ENCODE measurements at regions not wholly inside any gene's neighbourhood (a gene's known extent, or its start where the extent isn't known, plus 50 kb on each side); places are given as distances from the start of the nearest gene placed in this dataset.

GRCh38 chr2:234158812-234159211, 108.3 kb downstream of the SPP2 start:
- no peak for TF ChIP-seq CTCF (IDR thresholded peaks at IDR 0.05)
- no peak for TF ChIP-seq EP300 (IDR thresholded peaks at IDR 0.05)
- no peak for TF ChIP-seq POLR2A (IDR thresholded peaks at IDR 0.05)
